ENCODE measurements at regions not wholly inside any gene's neighbourhood (a gene's known extent, or its start where the extent isn't known, plus 50 kb on each side); places are given as distances from the start of the nearest gene placed in this dataset.

GRCh38 chr6:14857501-14857900 lies 388.4 kb upstream of the JARID2 start:
- in situ Hi-C loops (cut with MboI; ENCODE audit: low pct_ligation_motif_present in 1 of 4, low pct_unique_long_range_greater_than_20kb in 1 of 4, low sequenced_read_pairs in 3 of 4) (no loop called here), intact Hi-C loops (cut with DNase I; ENCODE audit: low total_unique reads) (no loop called here)
- no peak for TF ChIP-seq POLR2AphosphoS5 (IDR thresholded peaks at IDR 0.05)
- no peak for TF ChIP-seq CTCF (IDR thresholded peaks at IDR 0.05)
- no peak for TF ChIP-seq EP300 (IDR thresholded peaks at IDR 0.05; ENCODE audit: low read depth)
- no peak for TF ChIP-seq POLR2A (IDR thresholded peaks at IDR 0.05)
- H3K36me3 ChIP-seq: no peaks in the 10 kb centered on the region
- no peaks in the 10 kb centered on the region for H3K4me1 ChIP-seq
- peak; percentile 24 for DNase-seq
- 63 to 78% methylated on average over 7 to 16 of the region's 16 CpGs for WGBS, 2 donors (ENCODE audit: low coverage in 1 of 2)
- H3K4me3 ChIP-seq: no peak overlapping the region
- no peak overlapping the region for H3K27ac ChIP-seq
- no peaks in the 10 kb centered on the region for H3K27me3 ChIP-seq
- H3K9me3 ChIP-seq: no peaks in the 10 kb centered on the region

DNA sequence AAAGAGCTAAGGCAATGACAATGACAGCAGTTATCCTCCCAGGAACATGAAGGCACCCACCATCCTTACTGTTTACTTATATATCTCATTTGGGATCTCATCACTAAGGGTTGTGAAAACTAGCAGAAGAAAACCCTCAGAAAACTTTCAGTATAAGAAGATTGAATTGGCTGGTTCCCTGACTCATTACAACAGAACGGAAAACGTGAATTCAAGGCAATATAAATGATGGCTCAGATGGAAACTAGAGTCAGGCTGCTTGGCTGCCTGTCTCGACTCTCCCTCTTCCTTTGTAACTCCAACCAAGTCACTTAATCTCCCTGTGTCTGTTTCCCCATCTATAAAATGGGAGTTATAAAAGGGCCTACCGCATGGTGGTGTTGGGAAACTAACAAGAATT lies 387.1 kb upstream of the JARID2 start:
- Histone ChIP-seq H3K4me3 (no peak overlapping the region), H3K4me1 (no peaks in the 10 kb centered on the region), H3K27me3 (no peaks in the 10 kb centered on the region), H3K36me3 (no peaks in the 10 kb centered on the region), H3K27ac (no peak overlapping the region), H3K9me3 (no peaks in the 10 kb centered on the region)
- WGBS, 2 donors (ENCODE audit: low coverage in 1 of 2): 78 to 81% methylated on average over 4 of the region's 4 CpGs
- no peak for DNase-seq
- no peak for TF ChIP-seq EP300 (IDR thresholded peaks at IDR 0.05; ENCODE audit: low read depth)
- no peak for TF ChIP-seq POLR2AphosphoS5 (IDR thresholded peaks at IDR 0.05)
- intact Hi-C loops (cut with DNase I; ENCODE audit: low total_unique reads) (no loop called here), in situ Hi-C loops (cut with MboI; ENCODE audit: low pct_ligation_motif_present in 1 of 4, low pct_unique_long_range_greater_than_20kb in 1 of 4, low sequenced_read_pairs in 3 of 4) (no loop called here)

DNA sequence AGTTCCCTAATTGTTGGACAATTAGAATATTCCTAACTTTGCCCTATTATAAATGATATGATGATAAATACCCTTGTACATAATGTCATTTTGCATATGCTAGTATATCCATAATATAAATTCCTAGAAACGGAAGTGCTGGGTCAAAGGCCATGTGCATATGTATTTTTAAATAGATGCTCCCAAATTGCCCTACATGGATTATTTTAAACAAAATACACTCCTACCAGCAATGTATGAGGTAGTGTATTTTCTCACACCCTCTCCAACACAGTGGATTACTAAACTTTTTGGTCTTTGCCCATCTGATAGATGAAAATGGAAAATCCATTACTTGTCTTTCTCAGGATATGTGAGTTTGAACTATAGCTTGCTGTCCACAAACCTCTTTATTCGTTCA lies 385.1 kb upstream of the JARID2 start:
- intact Hi-C loops (cut with DNase I; ENCODE audit: low total_unique reads) (no loop called here), in situ Hi-C loops (cut with MboI; ENCODE audit: low pct_ligation_motif_present in 1 of 4, low pct_unique_long_range_greater_than_20kb in 1 of 4, low sequenced_read_pairs in 3 of 4) (no loop called here)
- WGBS, 2 donors (ENCODE audit: low coverage in 1 of 2): 70 to 82% methylated on average over 2 of the region's 2 CpGs

GRCh38 chr6:14861491-14861943 lies 384.4 kb upstream of the JARID2 start:
- H3K27ac ChIP-seq: no peak overlapping the region
- H3K36me3 ChIP-seq: no peaks in the 10 kb centered on the region
- H3K27me3 ChIP-seq: no peaks in the 10 kb centered on the region
- DNase-seq: no peak
- 60 to 93% methylated on average over 2 to 4 of the region's 4 CpGs for WGBS, 2 donors (ENCODE audit: low coverage in 1 of 2)
- no peaks in the 10 kb centered on the region for H3K9me3 ChIP-seq
- peaks cover 0 to 9% (median 3%) of the 10 kb centered on the region in 4 donors for H3K4me1 ChIP-seq
- no peak for TF ChIP-seq POLR2AphosphoS5 (IDR thresholded peaks at IDR 0.05)
- TF ChIP-seq POLR2A (IDR thresholded peaks at IDR 0.05): no peak
- no peak for TF ChIP-seq CTCF (IDR thresholded peaks at IDR 0.05)
- H3K4me3 ChIP-seq: no peak overlapping the region
- intact Hi-C loops (cut with DNase I; ENCODE audit: low total_unique reads) (no loop called here), in situ Hi-C loops (cut with MboI; ENCODE audit: low pct_ligation_motif_present in 1 of 4, low pct_unique_long_range_greater_than_20kb in 1 of 4, low sequenced_read_pairs in 3 of 4) (no loop called here)

More for the DNA sequence above, 385.1 kb upstream of the JARID2 start:
- Histone ChIP-seq H3K36me3 (no peaks in the 10 kb centered on the region), H3K4me3 (no peak overlapping the region), H3K27ac (no peak overlapping the region), H3K27me3 (no peaks in the 10 kb centered on the region), H3K4me1 (peaks cover 0 to 6% (median 3%) of the 10 kb centered on the region in 4 donors), H3K9me3 (no peaks in the 10 kb centered on the region)
- DNase-seq: no peak
- TF ChIP-seq EP300 (IDR thresholded peaks at IDR 0.05; ENCODE audit: low read depth) (no peak), POLR2A (IDR thresholded peaks at IDR 0.05) (no peak)

DNA sequence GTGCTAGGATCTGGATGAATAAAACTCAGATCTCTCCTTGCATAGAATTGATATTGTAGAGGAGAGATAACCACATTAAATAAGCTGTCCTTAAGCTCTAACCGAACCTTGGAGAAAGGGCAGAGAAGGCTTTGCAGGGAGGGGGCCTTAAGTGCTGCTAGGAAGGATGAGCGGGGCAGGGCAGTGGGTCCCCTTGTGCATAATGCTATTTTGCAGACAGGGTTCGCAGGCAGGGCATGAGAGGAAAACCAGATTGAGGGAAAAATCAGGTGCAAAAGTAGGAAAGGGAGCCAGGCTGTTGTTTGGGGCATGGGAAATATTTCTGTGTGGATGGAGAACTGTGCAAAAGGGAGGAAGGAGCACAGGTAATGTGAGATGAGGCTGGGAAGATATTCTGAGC lies 383.0 kb upstream of the JARID2 start:
- in situ Hi-C loops (cut with MboI; ENCODE audit: low pct_ligation_motif_present in 1 of 4, low pct_unique_long_range_greater_than_20kb in 1 of 4, low sequenced_read_pairs in 3 of 4): no loop called here
- no peak overlapping the region for H3K27ac ChIP-seq
- no peak for TF ChIP-seq CTCF (IDR thresholded peaks at IDR 0.05)
- TF ChIP-seq POLR2AphosphoS5 (IDR thresholded peaks at IDR 0.05): no peak
- TF ChIP-seq EP300 (IDR thresholded peaks at IDR 0.05; ENCODE audit: low read depth): no peak
- no peak for TF ChIP-seq POLR2A (IDR thresholded peaks at IDR 0.05)

More for the DNA sequence above, 383.0 kb upstream of the JARID2 start:
- H3K4me3 ChIP-seq: no peak overlapping the region
- intact Hi-C loops (cut with DNase I; ENCODE audit: low total_unique reads): no loop called here
- H3K36me3 ChIP-seq: no peaks in the 10 kb centered on the region
- WGBS, 2 donors (ENCODE audit: low coverage in 1 of 2): 83 to 91% methylated on average over 3 of the region's 3 CpGs
- no peaks in the 10 kb centered on the region for H3K9me3 ChIP-seq
- H3K4me1 ChIP-seq: peaks cover 0 to 9% (median 3%) of the 10 kb centered on the region in 4 donors
- DNase-seq: no peak
- H3K27me3 ChIP-seq: no peaks in the 10 kb centered on the region
